ENCODE measurements at regions not wholly inside any gene's neighbourhood (a gene's known extent, or its start where the extent isn't known, plus 50 kb on each side); places are given as distances from the start of the nearest gene placed in this dataset.

GRCh38 chr5:17709011-17709710 lies 74.9 kb downstream of the TAF11L14 start:
- TF ChIP-seq POLR2A (IDR thresholded peaks at IDR 0.05): no peak
- no peak for TF ChIP-seq CTCF (IDR thresholded peaks at IDR 0.05)
